Hepatocyte (in vitro differentiated cells): ENCODE measurements at regions not wholly inside any gene's neighbourhood (a gene's known extent, or its start where the extent isn't known, plus 50 kb on each side); places are given as distances from the start of the nearest gene placed in this dataset.
"Not testable (repeated sequence)": the region's sequence is repeated elsewhere in the genome, so short reads cannot be mapped to it uniquely, and the experiment has no call there.

Experiments
- DNase-seq: peaks from one replicate; pipeline ENCODE4 v3.0.0-alpha.2; 2016; ENCODE audit warnings: low spot score
- H2AFZ ChIP-seq: fragments of 200-600 bp; sonication (generic); 2 replicates; pipeline ENCODE4 v1.6.0; 2016; ENCODE audit warnings: antibody characterized with exemption, mild to moderate bottlenecking
- H3K27ac ChIP-seq: fragments of 200-600 bp; sonication (generic); 2 replicates; pipeline ENCODE4 v1.5.1; 2016; ENCODE audit warnings: mild to moderate bottlenecking
- H3K27me3 ChIP-seq: fragments of 200-600 bp; sonication (generic); 2 replicates; pipeline ENCODE4 v1.6.1; 2016
- H3K36me3 ChIP-seq: fragments of 200-600 bp; sonication (generic); replicated peaks from 2 replicates; pipeline ENCODE4 v1.5.1; 2016; ENCODE audit warnings: low read depth; ENCODE audit not compliant: insufficient read depth
- H3K4me1 ChIP-seq: fragments of 200-600 bp; sonication (generic); 2 replicates; pipeline ENCODE4 v1.5.1; 2016; ENCODE audit warnings: mild to moderate bottlenecking, moderate library complexity; ENCODE audit not compliant: insufficient read depth
- H3K4me2 ChIP-seq: fragments of 200-600 bp; sonication (generic); 2 replicates; pipeline ENCODE4 v1.6.0; 2016
- H3K4me3 ChIP-seq: fragments of 200-600 bp; sonication (generic); 2 replicates; pipeline ENCODE4 v1.5.1; 2016; ENCODE audit warnings: mild to moderate bottlenecking
- H3K79me2 ChIP-seq: fragments of 200-600 bp; sonication (generic); 2 replicates; pipeline ENCODE4 v1.6.0; 2017; ENCODE audit warnings: mild to moderate bottlenecking
- H3K9me2 ChIP-seq: fragments of 200-600 bp; sonication (generic); replicated peaks from 2 replicates; pipeline ENCODE4 v1.6.0; 2017; ENCODE audit warnings: mild to moderate bottlenecking; ENCODE audit not compliant: insufficient read depth
- H3K9me3 ChIP-seq: fragments of 200-600 bp; sonication (generic); 2 replicates; pipeline ENCODE4 v1.5.1; 2016; ENCODE audit warnings: low read depth, mild to moderate bottlenecking
- H4K20me1 ChIP-seq: fragments of 200-600 bp; sonication (generic); 2 replicates; pipeline ENCODE4 v1.6.0; 2016; ENCODE audit warnings: mild to moderate bottlenecking; ENCODE audit not compliant: insufficient read depth, poor library complexity, severe bottlenecking
- CTCF ChIP-seq: fragments of 200-600 bp; sonication (generic); IDR thresholded peaks from 2 replicates; pipeline ENCODE4 v1.5.1; 2016; ENCODE audit warnings: antibody characterized with exemption, mild to moderate bottlenecking; ENCODE audit not compliant: poor library complexity
- EZH2 ChIP-seq: fragments of 200-600 bp; sonication (generic); IDR thresholded peaks from 2 replicates; pipeline ENCODE4 v1.6.1; 2016; ENCODE audit warnings: antibody characterized with exemption, mild to moderate bottlenecking, borderline replicate concordance
- EZH2phosphoT487 ChIP-seq: fragments of 200-600 bp; sonication (generic); IDR thresholded peaks from one replicate; pipeline ENCODE4 v1.6.1; 2018; ENCODE audit warnings: antibody characterized with exemption, mild to moderate bottlenecking, low read depth, moderate library complexity; ENCODE audit not compliant: unreplicated experiment, severe bottlenecking
- WGBS: methylation state at CpG from one replicate; pipeline ENCODE4 v1.1.6; 2016; ENCODE audit warnings: low lambda C conversion rate; ENCODE audit errors: missing lambda C conversion rate; 5-methylcytosine and 5-hydroxymethylcytosine counted together

GRCh38 chr16:17914168-17914567 lies 422.4 kb downstream of the NPIPA8 start:
- H3K27me3 ChIP-seq: no peaks in the 10 kb centered on the region
- TF ChIP-seq EZH2 (no peak), CTCF (no peak), EZH2phosphoT487 (no peak)
- no peak overlapping the region for H3K4me2 ChIP-seq
- no peaks in the 10 kb centered on the region for H4K20me1 ChIP-seq
- H3K4me1 ChIP-seq: no peaks in the 10 kb centered on the region
- no peaks in the 10 kb centered on the region for H3K9me3 ChIP-seq
- no peaks in the 10 kb centered on the region for H3K36me3 ChIP-seq
- WGBS: 76% methylated on average over 1 of the region's 1 CpG
- H2AFZ ChIP-seq: no peak overlapping the region
- H3K9me2 ChIP-seq: no peaks in the 10 kb centered on the region
- no peak overlapping the region for H3K27ac ChIP-seq
- no peaks in the 10 kb centered on the region for H3K79me2 ChIP-seq
- no peak overlapping the region for H3K4me3 ChIP-seq
- DNase-seq: no peak

GRCh38 chr16:17911578-17911977 lies 425.0 kb downstream of the NPIPA8 start:
- not testable (repeated sequence) for H3K36me3 ChIP-seq, H3K27me3 ChIP-seq, H4K20me1 ChIP-seq, H3K4me2 ChIP-seq, H3K4me1 ChIP-seq, H3K27ac ChIP-seq, H3K4me3 ChIP-seq, H3K9me2 ChIP-seq, DNase-seq, H3K9me3 ChIP-seq, H3K79me2 ChIP-seq, H2AFZ ChIP-seq
- WGBS: 67% methylated on average over 1 of the region's 1 CpG

- not testable (repeated sequence) for H2AFZ ChIP-seq, H3K27ac ChIP-seq, DNase-seq, H3K4me3 ChIP-seq, H3K36me3 ChIP-seq, H3K27me3 ChIP-seq, H3K9me3 ChIP-seq, H4K20me1 ChIP-seq, H3K9me2 ChIP-seq, H3K4me1 ChIP-seq, H3K4me2 ChIP-seq, H3K79me2 ChIP-seq
- 91% methylated on average over 10 of the region's 10 CpGs for WGBS
Measured at GRCh38 chr16:17906626-17907025, 429.9 kb downstream of the NPIPA8 start.

- H3K36me3 ChIP-seq: no peaks in the 10 kb centered on the region
- no peaks in the 10 kb centered on the region for H3K79me2 ChIP-seq
- 64% methylated on average over 1 of the region's 1 CpG for WGBS
- no peak overlapping the region for H2AFZ ChIP-seq
- H3K4me3 ChIP-seq: no peak overlapping the region
- H3K9me3 ChIP-seq: no peaks in the 10 kb centered on the region
- TF ChIP-seq CTCF: no peak
- H4K20me1 ChIP-seq: no peaks in the 10 kb centered on the region
- no peak for DNase-seq
- no peaks in the 10 kb centered on the region for H3K4me1 ChIP-seq
- no peak overlapping the region for H3K4me2 ChIP-seq
- no peak overlapping the region for H3K27ac ChIP-seq
- H3K9me2 ChIP-seq: no peaks in the 10 kb centered on the region
- no peaks in the 10 kb centered on the region for H3K27me3 ChIP-seq
Measured at GRCh38 chr16:17901309-17901708, 430.5 kb upstream of the XYLT1 start.

GRCh38 chr16:17899141-17899540 lies 428.4 kb upstream of the XYLT1 start:
- Histone ChIP-seq H3K27me3 (no peaks in the 10 kb centered on the region), H3K4me2 (no peak overlapping the region), H3K79me2 (no peaks in the 10 kb centered on the region), H3K4me1 (no peaks in the 10 kb centered on the region), H3K4me3 (no peak overlapping the region), H3K27ac (no peak overlapping the region), H4K20me1 (no peaks in the 10 kb centered on the region), H3K36me3 (no peaks in the 10 kb centered on the region), H2AFZ (no peak overlapping the region), H3K9me2 (no peaks in the 10 kb centered on the region), H3K9me3 (no peaks in the 10 kb centered on the region)
- TF ChIP-seq CTCF: no peak
- TF ChIP-seq EZH2: no peak
- no peak for TF ChIP-seq EZH2phosphoT487
- WGBS: 96% methylated on average over 1 of the region's 1 CpG
- no peak for DNase-seq
